ENCODE measurements at regions not wholly inside any gene's neighbourhood (a gene's known extent, or its start where the extent isn't known, plus 50 kb on each side); places are given as distances from the start of the nearest gene placed in this dataset.
A peak's percentile ranks its signal among the peaks of the same experiment; 100 is the strongest.

GRCh38 chr2:221130431-221130830, 441.7 kb downstream of the EPHA4 start:
- no peak for TF ChIP-seq CTCF (conservative IDR thresholded peaks at IDR 0.05; ENCODE audit: low read length)
- no peak for DNase-seq (ENCODE audit: low read depth)
- no peak overlapping the region for H3K4me3 ChIP-seq (ENCODE audit: low read length)

- DNase-seq (ENCODE audit: low read depth) = peak; percentile 41
- no peak for TF ChIP-seq CTCF (conservative IDR thresholded peaks at IDR 0.05; ENCODE audit: low read length)
- no peak overlapping the region for H3K4me3 ChIP-seq (ENCODE audit: low read length)
These were observed 438.2 kb downstream of the EPHA4 start for GRCh38 chr2:221133941-221134340.

GRCh38 chr2:221134718-221135117, 437.4 kb downstream of the EPHA4 start:
- DNase-seq (ENCODE audit: low read depth) = no peak
- no peak overlapping the region for H3K4me3 ChIP-seq (ENCODE audit: low read length)
- TF ChIP-seq CTCF (conservative IDR thresholded peaks at IDR 0.05; ENCODE audit: low read length) = no peak

- no peak for DNase-seq (ENCODE audit: low read depth)
- H3K4me3 ChIP-seq (ENCODE audit: low read length) = no peak overlapping the region
- no peak for TF ChIP-seq CTCF (conservative IDR thresholded peaks at IDR 0.05; ENCODE audit: low read length)
These were observed 436.4 kb downstream of the EPHA4 start for GRCh38 chr2:221135699-221136098.

GRCh38 chr2:221137385-221137784, 434.7 kb downstream of the EPHA4 start:
- no peak for DNase-seq (ENCODE audit: low read depth)
- no peak for TF ChIP-seq CTCF (conservative IDR thresholded peaks at IDR 0.05; ENCODE audit: low read length)
- H3K4me3 ChIP-seq (ENCODE audit: low read length) = no peak overlapping the region

GRCh38 chr2:221142341-221142740, 429.8 kb downstream of the EPHA4 start:
- no peak for TF ChIP-seq CTCF (conservative IDR thresholded peaks at IDR 0.05; ENCODE audit: low read length)
- no peak overlapping the region for H3K4me3 ChIP-seq (ENCODE audit: low read length)
- no peak for DNase-seq (ENCODE audit: low read depth)

- no peak for DNase-seq (ENCODE audit: low read depth)
- H3K4me3 ChIP-seq (ENCODE audit: low read length) = no peak overlapping the region
- TF ChIP-seq CTCF (conservative IDR thresholded peaks at IDR 0.05; ENCODE audit: low read length) = no peak
These were observed 428.9 kb downstream of the EPHA4 start for GRCh38 chr2:221143231-221143630.

Measured in AG10803 (cell line).